Omental fat pad (tissue), 3 donors: ENCODE measurements at regions not wholly inside any gene's neighbourhood (a gene's known extent, or its start where the extent isn't known, plus 50 kb on each side); places are given as distances from the start of the nearest gene placed in this dataset.

Experiments
- ATAC-seq: fragments of 150-250 bp; one replicate; pipeline ENCODE4 v1.9.1; 2016; ENCODE audit warnings: mild to moderate bottlenecking, moderate library complexity; ENCODE audit not compliant: low FRiP score
- DNase-seq: peaks from one replicate; pipeline ENCODE4 v3.0.0-alpha.2; 2019; ENCODE audit warnings: low spot score
- CTCF ChIP-seq, 3 donors: fragments of 450-650 bp; IDR thresholded peaks; one replicate each; pipeline ENCODE4 v1.5.1; 2016 to 2017; ENCODE audit warnings: antibody characterized with exemption in 3 of 3, mild to moderate bottlenecking in 3 of 3, moderate library complexity in 2 of 3

GRCh38 chr13:70634893-70635292 is 526.6 kb upstream of the KLHL1 start:
- DNase-seq, result no peak
- no peak for ATAC-seq
- no peak for TF ChIP-seq CTCF (IDR thresholded peaks at IDR 0.05)

GRCh38 chr13:70630247-70630646 is 522.0 kb upstream of the KLHL1 start:
- ATAC-seq, result no peak
- no peak for TF ChIP-seq CTCF (IDR thresholded peaks at IDR 0.05)
- no peak for DNase-seq

GRCh38 chr13:70623239-70623638 is 515.0 kb upstream of the KLHL1 start:
- no peak for TF ChIP-seq CTCF (IDR thresholded peaks at IDR 0.05)
- DNase-seq (no peak), ATAC-seq (no peak)

GRCh38 chr13:70622796-70623195 is 514.5 kb upstream of the KLHL1 start:
- TF ChIP-seq CTCF (IDR thresholded peaks at IDR 0.05), result no peak
- DNase-seq (no peak), ATAC-seq (no peak)

GRCh38 chr13:70619936-70620335 is 511.7 kb upstream of the KLHL1 start:
- DNase-seq (no peak), ATAC-seq (no peak)
- no peak for TF ChIP-seq CTCF (IDR thresholded peaks at IDR 0.05)

- DNase-seq, result no peak
- no peak for TF ChIP-seq CTCF (IDR thresholded peaks at IDR 0.05)
- ATAC-seq, result no peak
Measured at GRCh38 chr13:70616847-70617246, 508.6 kb upstream of the KLHL1 start.

GRCh38 chr13:70613295-70613694 is 505.0 kb upstream of the KLHL1 start:
- no peak for TF ChIP-seq CTCF (IDR thresholded peaks at IDR 0.05)
- ATAC-seq (no peak), DNase-seq (no peak)
